Chondrocyte (in vitro differentiated cells): ENCODE measurements at regions not wholly inside any gene's neighbourhood (a gene's known extent, or its start where the extent isn't known, plus 50 kb on each side); places are given as distances from the start of the nearest gene placed in this dataset.
"Not testable (repeated sequence)": the region's sequence is repeated elsewhere in the genome, so short reads cannot be mapped to it uniquely, and the experiment has no call there.

Experiments used
- DNase-seq: peaks from one replicate; pipeline ENCODE4 v3.0.0; 2021; ENCODE audit warnings: mixed read lengths, low spot score
- H3K27ac Mint-ChIP-seq: one replicate; pipeline ENCODE4 v1.8.0; 2021; ENCODE audit warnings: mild to moderate bottlenecking, moderate library complexity, mixed read lengths; ENCODE audit not compliant: unreplicated experiment
- H3K27me3 Mint-ChIP-seq: 2 replicates; pipeline ENCODE4 v1.8.0; 2021; ENCODE audit warnings: low read depth, mixed read lengths
- H3K36me3 Mint-ChIP-seq: 2 replicates; pipeline ENCODE4 v1.8.0; 2021; ENCODE audit warnings: low read depth, mixed read lengths
- H3K4me1 Mint-ChIP-seq: 2 replicates; pipeline ENCODE4 v1.8.0; 2021; ENCODE audit warnings: low read depth, mild to moderate bottlenecking, mixed read lengths
- H3K4me3 Mint-ChIP-seq: one replicate; pipeline ENCODE4 v1.8.0; 2021; ENCODE audit warnings: mild to moderate bottlenecking, moderate library complexity, mixed read lengths; ENCODE audit not compliant: unreplicated experiment
- H3K9me3 Mint-ChIP-seq: 2 replicates; pipeline ENCODE4 v1.8.0; 2021; ENCODE audit warnings: low read depth, mixed read lengths
- TF ChIP-seq, protein P1 (sequence below): fragments of 200-600 bp; sonication (generic); IDR thresholded peaks from 2 replicates; pipeline ENCODE4 v1.5.0; 2021; ENCODE audit warnings: antibody characterized with exemption, mild to moderate bottlenecking, moderate library complexity

- H3K9me3 Mint-ChIP-seq, result no peaks in the 10 kb centered on the region
- no peaks in the 10 kb centered on the region for H3K27me3 Mint-ChIP-seq
- H3K27ac Mint-ChIP-seq, result no peak overlapping the region
- no peak overlapping the region for H3K4me3 Mint-ChIP-seq
- no peaks in the 10 kb centered on the region for H3K4me1 Mint-ChIP-seq
- DNase-seq, result no peak
- H3K36me3 Mint-ChIP-seq, result no peaks in the 10 kb centered on the region
- TF ChIP-seq, protein P1, sequence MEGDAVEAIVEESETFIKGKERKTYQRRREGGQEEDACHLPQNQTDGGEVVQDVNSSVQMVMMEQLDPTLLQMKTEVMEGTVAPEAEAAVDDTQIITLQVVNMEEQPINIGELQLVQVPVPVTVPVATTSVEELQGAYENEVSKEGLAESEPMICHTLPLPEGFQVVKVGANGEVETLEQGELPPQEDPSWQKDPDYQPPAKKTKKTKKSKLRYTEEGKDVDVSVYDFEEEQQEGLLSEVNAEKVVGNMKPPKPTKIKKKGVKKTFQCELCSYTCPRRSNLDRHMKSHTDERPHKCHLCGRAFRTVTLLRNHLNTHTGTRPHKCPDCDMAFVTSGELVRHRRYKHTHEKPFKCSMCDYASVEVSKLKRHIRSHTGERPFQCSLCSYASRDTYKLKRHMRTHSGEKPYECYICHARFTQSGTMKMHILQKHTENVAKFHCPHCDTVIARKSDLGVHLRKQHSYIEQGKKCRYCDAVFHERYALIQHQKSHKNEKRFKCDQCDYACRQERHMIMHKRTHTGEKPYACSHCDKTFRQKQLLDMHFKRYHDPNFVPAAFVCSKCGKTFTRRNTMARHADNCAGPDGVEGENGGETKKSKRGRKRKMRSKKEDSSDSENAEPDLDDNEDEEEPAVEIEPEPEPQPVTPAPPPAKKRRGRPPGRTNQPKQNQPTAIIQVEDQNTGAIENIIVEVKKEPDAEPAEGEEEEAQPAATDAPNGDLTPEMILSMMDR, result no peak
Measured at GRCh38 chr13:33411312-33411711, 125.8 kb upstream of the STARD13 start.

DNA sequence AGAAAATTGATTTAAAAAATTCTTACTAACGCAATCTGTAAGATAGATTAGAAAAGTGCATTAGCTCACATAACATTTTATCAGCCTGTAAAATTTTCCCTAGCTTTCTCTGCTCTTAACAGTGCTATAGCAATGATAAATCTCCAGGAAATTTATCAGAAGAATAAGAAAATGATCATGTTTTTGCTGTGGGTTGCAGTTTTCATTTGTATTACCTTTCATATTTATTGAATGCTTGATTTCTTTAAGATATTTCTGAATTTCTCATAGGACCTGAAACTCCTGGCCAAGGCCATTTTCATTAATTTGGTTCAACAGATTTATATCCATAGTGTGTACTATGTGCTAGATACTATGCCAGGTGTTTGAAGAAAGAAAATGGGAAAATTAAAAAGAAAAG is 130.3 kb upstream of the STARD13 start:
- H3K9me3 Mint-ChIP-seq, result peaks cover 5% of the 10 kb centered on the region
- TF ChIP-seq, protein P1, result no peak
- no peaks in the 10 kb centered on the region for H3K36me3 Mint-ChIP-seq
- H3K4me1 Mint-ChIP-seq, result no peaks in the 10 kb centered on the region
- H3K27ac Mint-ChIP-seq, result no peak overlapping the region
- DNase-seq, result no peak
- H3K4me3 Mint-ChIP-seq, result no peak overlapping the region
- no peaks in the 10 kb centered on the region for H3K27me3 Mint-ChIP-seq

GRCh38 chr13:33418224-33418953 is 132.8 kb upstream of the STARD13 start:
- H3K4me3 Mint-ChIP-seq, H3K9me3 Mint-ChIP-seq, H3K27me3 Mint-ChIP-seq, H3K4me1 Mint-ChIP-seq, H3K27ac Mint-ChIP-seq, H3K36me3 Mint-ChIP-seq, DNase-seq: not testable (repeated sequence)

- H3K4me3 Mint-ChIP-seq, H3K27me3 Mint-ChIP-seq, DNase-seq, H3K27ac Mint-ChIP-seq, H3K9me3 Mint-ChIP-seq, H3K4me1 Mint-ChIP-seq, H3K36me3 Mint-ChIP-seq: not testable (repeated sequence)
Measured at GRCh38 chr13:33420117-33420516, 134.6 kb upstream of the STARD13 start.

GRCh38 chr13:33426131-33426530 is 140.6 kb upstream of the STARD13 start:
- Mint-ChIP-seq H3K4me3 (no peak overlapping the region), H3K27ac (no peak overlapping the region), H3K36me3 (peaks cover 1% of the 10 kb centered on the region), H3K9me3 (peaks cover 10% of the 10 kb centered on the region), H3K4me1 (peaks cover 3% of the 10 kb centered on the region), H3K27me3 (no peaks in the 10 kb centered on the region)
- TF ChIP-seq, protein P1, result no peak
- no peak for DNase-seq

GRCh38 chr13:33433316-33433715 is 147.8 kb upstream of the STARD13 start:
- H3K4me3 Mint-ChIP-seq, result no peak overlapping the region

More at GRCh38 chr13:33433316-33433715, 147.8 kb upstream of the STARD13 start:
- no peaks in the 10 kb centered on the region for H3K27me3 Mint-ChIP-seq
- H3K27ac Mint-ChIP-seq, result no peak overlapping the region
- TF ChIP-seq, protein P1, result no peak
- peaks cover 10% of the 10 kb centered on the region for H3K9me3 Mint-ChIP-seq
- H3K36me3 Mint-ChIP-seq, result peaks cover 1% of the 10 kb centered on the region
- H3K4me1 Mint-ChIP-seq, result no peaks in the 10 kb centered on the region
- DNase-seq, result no peak
